Caki2 (cell line): ENCODE measurements at regions not wholly inside any gene's neighbourhood (a gene's known extent, or its start where the extent isn't known, plus 50 kb on each side); places are given as distances from the start of the nearest gene placed in this dataset.
"Not testable (repeated sequence)": the region's sequence is repeated elsewhere in the genome, so short reads cannot be mapped to it uniquely, and the experiment has no call there.

Experiments used
- DNase-seq: peaks from one replicate; pipeline ENCODE4 v3.0.0-alpha.2; 2015; ENCODE audit warnings: low read depth
- in situ Hi-C: cut with HindIII; loops from 2 replicates; pipeline ENCODE4 v1.10.0; 2016; ENCODE audit warnings: low sequenced_read_pairs, low pct_unique_long_range_greater_than_20kb, mixed read lengths

- in situ Hi-C loops = no loop called here
- DNase-seq = no peak
These were observed 541.1 kb downstream of the DNAH5 start for GRCh38 chr5:13403351-13403750.

GRCh38 chr5:13385066-13385465, 559.4 kb downstream of the DNAH5 start:
- no peak for DNase-seq
- in situ Hi-C loops = no loop called here

DNA sequence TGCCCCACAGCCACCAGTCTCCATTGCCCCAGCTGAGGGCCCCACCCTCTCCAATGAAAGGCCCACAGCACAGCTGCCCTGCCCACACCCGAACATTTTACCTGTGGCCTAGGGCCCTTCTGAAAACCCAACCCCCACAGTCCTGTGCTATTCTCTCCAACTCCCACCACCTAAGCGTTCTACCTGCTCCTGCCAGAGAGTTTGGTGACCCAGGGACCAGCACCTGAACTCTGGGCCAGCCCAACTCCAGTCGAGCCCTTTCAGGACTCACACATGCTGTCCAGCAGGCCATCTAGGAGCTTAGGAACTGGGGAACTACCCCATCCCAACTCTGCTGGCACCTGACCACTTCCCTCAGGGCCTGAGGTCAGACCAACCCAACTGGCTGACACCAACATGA, 562.3 kb downstream of the DNAH5 start:
- in situ Hi-C loops = no loop called here
- no peak for DNase-seq

GRCh38 chr5:13378091-13378490, 566.4 kb downstream of the DNAH5 start:
- peak; percentile 8 for DNase-seq
- in situ Hi-C loops = no loop called here

DNA sequence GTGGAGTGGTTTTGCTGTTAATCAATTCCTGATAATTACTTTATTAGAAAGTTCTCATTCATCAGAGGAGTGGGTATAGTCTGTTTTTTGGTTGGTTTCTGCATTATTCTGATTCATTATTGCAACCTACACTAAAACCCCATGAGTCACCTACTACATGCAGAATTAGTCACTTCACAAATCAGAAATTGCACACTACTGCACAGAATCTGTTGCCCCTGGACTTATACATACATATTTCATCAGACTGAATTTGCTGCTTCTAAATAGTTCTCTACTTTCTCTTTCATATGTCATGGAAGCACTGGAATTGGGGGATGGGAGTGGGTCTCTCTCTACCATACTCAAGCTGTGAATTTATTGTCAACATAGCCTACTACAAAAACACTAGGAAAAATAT, 585.1 kb downstream of the DNAH5 start:
- in situ Hi-C loops = no loop called here

GRCh38 chr5:13358342-13358741, 586.1 kb downstream of the DNAH5 start:
- DNase-seq = no peak
- in situ Hi-C loops = no loop called here

More for the DNA sequence above, 585.1 kb downstream of the DNAH5 start:
- DNase-seq = no peak

- DNase-seq = no peak
- in situ Hi-C loops = no loop called here
These were observed 586.6 kb downstream of the DNAH5 start for GRCh38 chr5:13357929-13358328.

GRCh38 chr5:13356226-13356625, 588.3 kb downstream of the DNAH5 start:
- in situ Hi-C loops = no loop called here
- DNase-seq = no peak

- peak; percentile 11 for DNase-seq
- in situ Hi-C loops = no loop called here
These were observed 589.9 kb downstream of the DNAH5 start for GRCh38 chr5:13354611-13355010.

- DNase-seq = peak; percentile 10
- in situ Hi-C loops = no loop called here
These were observed 593.7 kb downstream of the DNAH5 start for GRCh38 chr5:13350767-13351166.

- no peak for DNase-seq
- in situ Hi-C loops = no loop called here
These were observed 595.9 kb downstream of the DNAH5 start for GRCh38 chr5:13348568-13348967.

GRCh38 chr5:13346401-13346800, 598.1 kb downstream of the DNAH5 start:
- DNase-seq = no peak
- in situ Hi-C loops = no loop called here

GRCh38 chr5:13339093-13339492, 605.4 kb downstream of the DNAH5 start:
- DNase-seq = no peak
- in situ Hi-C loops = no loop called here

GRCh38 chr5:13335026-13335425, 609.5 kb downstream of the DNAH5 start:
- in situ Hi-C loops, DNase-seq: not testable (repeated sequence)

GRCh38 chr5:13331585-13331984, 612.9 kb downstream of the DNAH5 start:
- in situ Hi-C loops = no loop called here
- DNase-seq = no peak

DNA sequence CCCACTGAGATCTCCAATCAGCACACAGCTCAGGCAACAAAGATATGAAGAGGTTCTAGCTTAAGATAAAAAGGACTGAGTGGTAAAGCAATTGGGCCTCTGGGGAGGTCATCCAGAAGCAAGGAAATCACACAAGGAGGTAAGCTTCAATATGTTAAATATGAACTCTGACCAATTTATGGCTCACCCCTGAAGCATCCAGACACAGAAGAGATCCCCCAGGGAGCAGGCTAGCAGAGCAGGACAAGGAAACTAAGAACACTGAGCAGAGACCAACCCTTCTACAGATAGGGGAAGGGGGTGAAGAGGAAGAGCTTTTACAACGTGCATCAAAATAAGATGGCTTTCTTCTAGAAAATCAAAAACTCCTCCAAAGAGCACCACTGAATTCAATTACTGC, 616.2 kb downstream of the DNAH5 start:
- no peak for DNase-seq
- in situ Hi-C loops = no loop called here

GRCh38 chr5:13325765-13326164, 618.7 kb downstream of the DNAH5 start:
- in situ Hi-C loops = no loop called here
- no peak for DNase-seq

DNA sequence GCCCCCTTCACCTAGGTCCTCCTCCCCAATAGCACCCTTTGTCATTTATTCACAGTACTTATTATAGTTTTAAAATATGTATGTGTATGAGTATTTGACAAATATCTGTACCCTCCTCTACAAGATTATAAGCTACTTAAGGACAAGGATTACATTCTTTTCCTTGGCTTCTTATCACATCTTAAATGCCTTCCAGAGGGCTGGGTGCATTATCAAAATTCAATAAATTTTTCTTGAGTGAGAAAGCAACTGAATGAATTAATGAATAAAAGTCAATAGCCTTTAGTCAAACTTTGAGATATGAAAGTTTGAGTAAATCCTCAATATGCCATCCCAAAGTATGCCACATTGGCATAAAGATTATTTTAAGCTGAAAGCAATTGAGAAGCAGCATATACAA, 621.7 kb downstream of the DNAH5 start:
- DNase-seq = no peak
- in situ Hi-C loops = no loop called here

- in situ Hi-C loops = no loop called here
- no peak for DNase-seq
These were observed 626.8 kb downstream of the DNAH5 start for GRCh38 chr5:13317654-13318053.

DNA sequence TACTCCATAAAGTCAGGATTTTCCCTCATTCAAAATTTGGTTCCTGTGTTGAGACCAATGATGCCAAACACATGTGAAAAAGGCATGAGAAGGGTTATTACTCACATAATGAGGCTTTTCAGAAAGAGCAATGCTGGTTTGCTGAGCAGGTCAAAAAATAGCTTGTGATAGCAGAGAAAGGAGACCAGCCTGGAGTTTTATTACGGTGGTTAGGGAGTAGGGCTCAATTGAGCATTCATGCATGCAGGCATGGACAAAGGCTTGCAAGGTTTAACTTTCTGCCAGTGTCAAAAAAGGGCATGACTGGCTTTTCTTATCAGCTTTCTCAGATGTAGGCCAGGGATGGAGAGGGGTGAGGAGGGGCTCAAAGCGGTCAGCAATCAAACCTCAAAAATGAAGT, 628.3 kb downstream of the DNAH5 start:
- in situ Hi-C loops = no loop called here
- no peak for DNase-seq

DNA sequence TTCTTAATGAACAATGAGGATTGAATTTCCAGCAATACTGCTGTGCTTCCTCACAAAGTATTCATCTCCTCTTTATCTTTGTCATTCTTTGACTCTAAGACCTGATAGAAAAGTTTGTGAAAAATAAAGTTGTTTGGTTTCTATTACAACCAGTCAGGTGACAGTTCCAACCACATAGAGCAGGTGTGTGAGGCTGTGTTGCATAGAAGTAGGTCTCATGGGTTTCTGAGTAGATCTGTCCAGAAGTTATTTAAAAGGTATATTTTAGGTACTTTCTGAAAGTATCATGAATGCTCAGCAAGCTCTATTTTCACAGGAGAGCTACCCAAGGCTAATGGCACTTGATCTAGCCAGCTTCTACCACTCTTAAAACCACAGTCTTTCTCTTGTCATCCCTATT, 637.0 kb downstream of the DNAH5 start:
- in situ Hi-C loops = no loop called here
- DNase-seq = no peak
